ENCODE measurements at regions not wholly inside any gene's neighbourhood (a gene's known extent, or its start where the extent isn't known, plus 50 kb on each side); places are given as distances from the start of the nearest gene placed in this dataset.

DNA sequence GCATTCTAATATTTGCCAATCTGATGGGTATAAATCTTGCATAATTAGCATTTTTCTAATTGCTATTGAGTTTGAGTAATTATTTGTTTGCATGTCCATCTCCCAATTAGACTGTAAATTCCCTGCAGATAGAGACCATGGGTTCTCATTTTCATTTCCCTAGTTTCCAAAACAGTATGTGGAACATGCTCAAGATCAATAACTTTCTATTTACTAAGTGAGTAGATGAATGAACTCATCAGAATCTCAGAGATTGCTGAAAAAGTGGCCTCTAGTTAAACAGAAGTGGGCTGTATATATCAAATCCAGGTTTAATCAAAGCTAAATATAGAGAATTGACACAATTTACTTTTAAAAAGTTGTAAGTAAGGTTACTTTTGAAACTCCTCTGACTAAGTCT is 138.0 kb upstream of the PGR start (continued):
- TF ChIP-seq, protein P1, sequence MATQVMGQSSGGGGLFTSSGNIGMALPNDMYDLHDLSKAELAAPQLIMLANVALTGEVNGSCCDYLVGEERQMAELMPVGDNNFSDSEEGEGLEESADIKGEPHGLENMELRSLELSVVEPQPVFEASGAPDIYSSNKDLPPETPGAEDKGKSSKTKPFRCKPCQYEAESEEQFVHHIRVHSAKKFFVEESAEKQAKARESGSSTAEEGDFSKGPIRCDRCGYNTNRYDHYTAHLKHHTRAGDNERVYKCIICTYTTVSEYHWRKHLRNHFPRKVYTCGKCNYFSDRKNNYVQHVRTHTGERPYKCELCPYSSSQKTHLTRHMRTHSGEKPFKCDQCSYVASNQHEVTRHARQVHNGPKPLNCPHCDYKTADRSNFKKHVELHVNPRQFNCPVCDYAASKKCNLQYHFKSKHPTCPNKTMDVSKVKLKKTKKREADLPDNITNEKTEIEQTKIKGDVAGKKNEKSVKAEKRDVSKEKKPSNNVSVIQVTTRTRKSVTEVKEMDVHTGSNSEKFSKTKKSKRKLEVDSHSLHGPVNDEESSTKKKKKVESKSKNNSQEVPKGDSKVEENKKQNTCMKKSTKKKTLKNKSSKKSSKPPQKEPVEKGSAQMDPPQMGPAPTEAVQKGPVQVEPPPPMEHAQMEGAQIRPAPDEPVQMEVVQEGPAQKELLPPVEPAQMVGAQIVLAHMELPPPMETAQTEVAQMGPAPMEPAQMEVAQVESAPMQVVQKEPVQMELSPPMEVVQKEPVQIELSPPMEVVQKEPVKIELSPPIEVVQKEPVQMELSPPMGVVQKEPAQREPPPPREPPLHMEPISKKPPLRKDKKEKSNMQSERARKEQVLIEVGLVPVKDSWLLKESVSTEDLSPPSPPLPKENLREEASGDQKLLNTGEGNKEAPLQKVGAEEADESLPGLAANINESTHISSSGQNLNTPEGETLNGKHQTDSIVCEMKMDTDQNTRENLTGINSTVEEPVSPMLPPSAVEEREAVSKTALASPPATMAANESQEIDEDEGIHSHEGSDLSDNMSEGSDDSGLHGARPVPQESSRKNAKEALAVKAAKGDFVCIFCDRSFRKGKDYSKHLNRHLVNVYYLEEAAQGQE (IDR thresholded peaks at IDR 0.05; ENCODE audit: borderline replicate concordance): no peak
- TF ChIP-seq, protein P1 (CRISPR knock-in tag; IDR thresholded peaks at IDR 0.05; ENCODE audit: low read depth): no peak
- TF ChIP-seq KDM5B (IDR thresholded peaks at IDR 0.05; ENCODE audit: insufficient replicate concordance, low read depth, low read length): no peak
- TF ChIP-seq ZNF239 (CRISPR knock-in tag; IDR thresholded peaks at IDR 0.05): no peak
- no peak for TF ChIP-seq SREBF2 (CRISPR knock-in tag; IDR thresholded peaks at IDR 0.05)
- TF ChIP-seq, protein P2, sequence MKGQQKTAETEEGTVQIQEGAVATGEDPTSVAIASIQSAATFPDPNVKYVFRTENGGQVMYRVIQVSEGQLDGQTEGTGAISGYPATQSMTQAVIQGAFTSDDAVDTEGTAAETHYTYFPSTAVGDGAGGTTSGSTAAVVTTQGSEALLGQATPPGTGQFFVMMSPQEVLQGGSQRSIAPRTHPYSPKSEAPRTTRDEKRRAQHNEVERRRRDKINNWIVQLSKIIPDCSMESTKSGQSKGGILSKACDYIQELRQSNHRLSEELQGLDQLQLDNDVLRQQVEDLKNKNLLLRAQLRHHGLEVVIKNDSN (CRISPR knock-in tag; IDR thresholded peaks at IDR 0.05): no peak
- no peak for TF ChIP-seq MAFK (IDR thresholded peaks at IDR 0.05; ENCODE audit: low read length)
- no peak for TF ChIP-seq KAT8 (IDR thresholded peaks at IDR 0.05; ENCODE audit: low read depth)
